Activated CD4-positive, alpha-beta T cell treated with anti-CD3 and anti-CD28 coated beads for 48 hours (primary cell): ENCODE measurements at regions not wholly inside any gene's neighbourhood (a gene's known extent, or its start where the extent isn't known, plus 50 kb on each side); places are given as distances from the start of the nearest gene placed in this dataset.

Experiments
- DNase-seq: peaks from one replicate; pipeline ENCODE4 v3.0.0-alpha.2; 2020

DNA sequence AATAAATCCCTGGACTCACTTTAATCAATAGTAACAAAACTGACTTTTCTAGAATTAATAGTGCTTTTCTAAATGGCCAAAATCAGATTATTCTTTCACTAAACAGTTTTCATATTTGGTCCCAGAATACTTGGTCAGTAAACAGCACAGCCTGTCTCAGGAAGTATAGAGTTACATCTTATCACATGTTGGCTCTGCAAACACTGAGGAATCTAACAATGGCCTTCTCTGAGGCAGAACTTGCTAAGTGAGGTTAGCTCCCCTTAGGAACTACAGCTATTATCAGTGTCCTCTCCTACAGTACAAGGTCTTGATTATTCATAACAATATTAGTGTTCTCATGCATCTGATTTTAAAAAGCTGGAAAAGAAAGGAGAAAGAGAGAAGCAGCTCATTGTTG lies 1622.8 kb downstream of the HACE1 start:
- DNase-seq: no peak

DNA sequence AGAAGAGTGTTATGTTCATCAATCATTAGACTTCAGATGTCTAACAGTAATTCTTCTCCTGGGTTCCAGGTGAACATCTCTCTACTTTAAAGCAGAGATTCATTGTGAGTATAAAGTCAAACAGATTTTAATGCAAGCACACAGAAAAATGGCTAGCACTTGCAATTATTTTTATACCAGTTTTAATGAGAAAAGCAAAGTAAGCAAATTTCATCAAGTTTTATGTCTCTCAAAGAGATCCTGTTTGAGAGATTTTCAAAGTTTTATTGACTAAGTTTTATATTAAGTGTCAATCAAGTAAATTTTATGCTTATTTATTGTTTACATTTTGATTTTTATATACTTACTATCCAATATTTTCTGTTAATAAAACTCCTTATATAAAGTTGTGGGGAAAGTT lies 1628.5 kb downstream of the HACE1 start:
- DNase-seq: no peak

DNA sequence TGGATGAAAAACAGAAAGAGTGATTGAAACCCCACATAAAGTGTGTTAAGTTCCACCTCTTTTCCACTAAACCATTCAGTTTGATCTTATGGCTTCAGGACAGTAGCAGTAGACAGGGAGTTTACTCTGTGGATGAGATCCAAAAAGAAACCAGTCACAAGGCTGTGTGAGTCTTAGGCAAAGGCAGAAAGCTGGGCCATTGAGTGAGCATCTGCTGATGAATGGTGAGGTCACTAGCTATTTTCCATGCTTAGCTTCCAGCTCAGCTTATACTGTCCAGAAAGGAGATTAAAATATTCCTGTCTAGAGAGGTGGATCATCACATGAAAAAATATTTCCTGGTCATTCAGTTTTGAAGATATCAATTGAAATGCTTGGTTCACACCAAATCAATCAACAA lies 1643.9 kb downstream of the HACE1 start:
- no peak for DNase-seq

- DNase-seq: no peak
Measured at GRCh38 chr6:103210686-103211085, 1649.0 kb downstream of the HACE1 start.

DNA sequence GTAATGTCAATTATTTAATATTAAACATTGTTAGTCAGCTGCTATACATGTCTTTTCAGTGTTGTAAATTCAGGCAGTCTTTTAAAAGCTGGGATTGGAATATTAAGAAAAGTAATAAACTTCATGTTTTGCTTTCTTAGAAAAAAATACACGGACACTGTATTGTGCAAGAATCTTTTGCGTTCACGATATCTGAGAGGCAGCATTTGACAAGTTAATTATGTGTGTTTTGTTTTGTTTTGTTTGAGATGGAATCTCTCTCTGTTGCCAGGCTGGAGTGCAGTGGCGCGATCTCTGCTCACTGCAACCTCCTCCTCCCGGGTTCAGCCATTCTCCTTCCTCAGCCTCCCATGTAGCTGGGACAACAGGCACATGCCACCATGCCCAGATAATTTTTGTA lies 1661.3 kb downstream of the HACE1 start:
- DNase-seq: no peak

DNA sequence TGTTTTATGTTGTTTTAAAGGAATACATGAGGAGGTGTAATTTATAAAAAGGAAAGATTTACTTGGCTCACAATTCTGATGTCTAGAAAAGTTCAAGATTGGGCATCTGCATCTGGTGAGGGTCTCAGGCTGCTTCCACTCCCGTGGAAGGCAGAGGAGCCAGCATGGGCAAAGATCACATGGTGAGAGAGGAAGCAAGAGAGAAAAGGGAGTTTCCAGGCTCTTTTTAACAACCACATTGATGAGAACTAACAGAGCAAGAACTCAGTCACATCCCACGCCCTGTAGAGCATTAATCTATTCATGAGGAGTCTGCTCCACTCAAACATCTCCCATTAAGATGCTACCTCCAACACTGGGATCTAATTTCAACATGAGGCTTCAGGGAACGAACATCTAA lies 1666.3 kb downstream of the HACE1 start:
- DNase-seq: no peak

- no peak for DNase-seq
Measured at GRCh38 chr6:103191391-103192093, 1668.2 kb downstream of the HACE1 start.

DNA sequence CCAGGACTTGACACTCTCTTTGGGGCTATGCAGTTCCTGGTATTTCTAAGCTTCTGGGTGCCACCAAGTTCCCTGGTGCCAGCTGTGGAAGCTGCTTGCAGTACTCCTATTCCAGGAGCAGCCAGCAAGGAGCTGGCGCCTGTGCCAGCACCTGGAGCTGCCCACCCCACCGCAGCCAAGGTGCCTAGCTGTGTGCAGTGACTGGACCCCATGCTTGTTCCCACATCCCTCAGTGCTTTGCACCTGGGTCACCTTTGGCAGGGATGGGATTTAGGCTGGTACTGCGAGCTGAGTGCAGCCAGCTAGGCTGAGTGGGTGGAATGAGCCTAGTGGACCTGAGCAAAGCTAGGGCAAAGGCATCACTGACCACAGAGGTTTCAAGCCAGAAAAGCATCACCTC lies 1674.9 kb downstream of the HACE1 start:
- DNase-seq: no peak

- no peak for DNase-seq
Measured at GRCh38 chr6:103183831-103184411, 1675.8 kb downstream of the HACE1 start.

DNA sequence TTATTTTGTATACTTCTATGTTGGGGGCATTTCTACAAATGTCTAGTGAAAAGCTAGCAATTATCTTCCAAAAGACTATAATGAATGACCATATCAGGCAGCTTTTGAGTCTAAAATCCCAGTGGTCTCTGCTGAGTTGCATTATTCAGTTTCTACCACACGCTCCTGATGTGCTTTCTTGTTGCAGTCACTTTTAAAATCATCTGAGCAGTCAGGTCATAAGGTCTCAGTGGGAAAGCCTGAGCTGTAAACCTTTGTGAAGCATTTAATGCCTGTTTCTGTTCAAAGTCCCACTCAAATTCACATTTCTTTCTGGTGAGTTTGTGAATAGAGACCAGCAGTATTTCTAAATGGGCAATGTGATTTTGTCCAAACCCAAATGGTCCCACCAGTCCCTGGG lies 1681.5 kb downstream of the HACE1 start:
- DNase-seq: no peak

GRCh38 chr6:103177791-103178190 lies 1681.9 kb downstream of the HACE1 start:
- DNase-seq: no peak

DNA sequence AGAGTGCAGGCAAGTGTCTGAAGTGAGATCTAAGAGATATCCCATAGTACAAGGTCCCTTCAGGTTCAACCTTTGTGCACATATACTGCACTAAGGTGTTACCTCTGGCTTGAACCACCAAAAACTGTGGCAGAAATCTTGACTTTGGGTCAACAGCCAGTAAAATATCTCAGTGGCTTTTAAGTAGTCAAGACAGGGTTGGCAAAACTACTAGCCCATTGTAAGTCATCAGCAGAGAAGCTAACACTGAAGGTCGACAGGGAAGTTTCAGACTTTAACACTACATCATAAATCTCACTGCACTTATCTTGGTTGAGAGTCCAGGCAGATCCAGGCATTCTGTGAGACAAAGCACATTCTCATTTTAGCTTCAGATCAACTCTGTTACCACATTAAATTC lies 1684.7 kb downstream of the HACE1 start:
- no peak for DNase-seq

GRCh38 chr6:103167345-103168071 lies 1692.2 kb downstream of the HACE1 start:
- DNase-seq: no peak

DNA sequence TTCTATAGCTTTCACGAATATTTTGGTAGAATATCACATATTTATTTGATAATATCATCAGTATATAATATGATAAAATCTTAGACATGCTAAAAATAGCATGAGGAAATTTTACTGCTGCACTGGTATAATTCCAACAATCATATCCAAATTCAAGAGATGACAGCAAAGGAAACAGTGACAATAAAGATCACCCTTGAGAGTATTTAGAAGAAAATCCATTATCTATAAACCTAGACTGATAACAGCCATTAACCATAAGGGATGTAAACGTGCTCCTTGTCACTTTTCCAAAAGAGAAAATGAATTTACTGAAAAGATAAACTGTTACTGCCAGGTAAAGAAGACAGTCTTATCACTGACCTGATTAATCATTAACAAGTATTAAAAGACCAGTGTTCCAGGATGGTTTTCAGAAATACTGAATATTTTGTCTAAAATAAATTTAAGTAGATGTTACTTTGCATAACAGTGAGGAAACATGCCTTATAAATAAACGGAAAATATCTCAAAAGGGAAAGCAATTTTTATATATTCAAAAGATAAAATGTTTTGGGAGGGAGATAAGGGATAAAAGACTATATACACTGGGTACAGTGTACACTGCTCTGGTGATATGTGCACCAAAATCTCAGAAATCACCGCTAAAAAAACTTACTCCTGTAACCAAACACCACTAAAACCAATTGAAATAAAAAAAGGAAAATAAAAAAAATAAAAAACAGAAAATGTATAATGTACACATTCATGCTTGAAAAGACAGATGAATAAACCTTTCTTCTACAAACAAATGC lies 1704.7 kb downstream of the HACE1 start:
- DNase-seq: no peak

- no peak for DNase-seq
Measured at GRCh38 chr6:103153016-103153415, 1706.7 kb downstream of the HACE1 start.

GRCh38 chr6:103142902-103143301 lies 1716.8 kb downstream of the HACE1 start:
- no peak for DNase-seq

- DNase-seq: no peak
Measured at GRCh38 chr6:103140308-103141027, 1719.3 kb downstream of the HACE1 start.

DNA sequence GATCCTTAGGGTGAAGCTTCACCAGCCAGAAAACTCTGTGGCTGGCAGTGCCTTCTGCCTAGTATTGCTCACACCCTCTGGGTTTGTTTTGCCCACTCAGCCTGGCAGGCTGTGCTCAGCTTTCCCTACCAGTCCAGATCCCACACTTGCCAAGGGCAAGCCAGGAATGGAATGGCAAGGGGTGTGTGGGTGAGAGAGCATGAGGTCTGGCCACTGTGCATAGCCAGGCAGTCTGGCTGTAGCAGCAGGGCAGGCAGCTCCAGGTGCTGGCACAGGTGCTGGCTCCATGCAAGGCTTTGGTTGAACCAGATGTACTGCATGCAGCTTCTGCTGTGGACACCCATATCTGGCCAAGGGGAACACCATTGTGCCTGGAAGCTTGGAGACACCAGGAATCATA lies 1720.3 kb downstream of the HACE1 start:
- no peak for DNase-seq

GRCh38 chr6:103124471-103124870 lies 1731.0 kb downstream of the GRIK2 start:
- no peak for DNase-seq

GRCh38 chr6:103122766-103123601 lies 1729.5 kb downstream of the GRIK2 start:
- peak; percentile 27 for DNase-seq

DNA sequence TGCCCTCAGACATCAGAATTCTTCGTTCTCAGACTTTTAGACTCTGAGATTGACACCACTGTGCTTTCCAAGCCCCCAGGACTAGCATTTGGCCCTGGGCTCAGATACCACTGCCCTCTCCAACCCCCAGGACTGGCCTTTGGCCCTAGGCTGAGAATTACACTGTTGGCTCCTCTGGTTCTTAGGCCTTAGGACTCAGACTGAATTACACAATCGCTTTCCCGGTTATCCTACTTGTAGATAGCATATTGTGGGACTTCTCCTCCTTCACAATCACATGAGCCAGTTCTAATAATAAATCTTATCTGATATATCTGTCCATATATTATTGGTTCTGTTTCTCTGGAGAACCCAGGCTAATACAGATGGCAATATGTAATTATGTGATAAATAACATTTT lies 1725.5 kb downstream of the GRIK2 start:
- DNase-seq: no peak

DNA sequence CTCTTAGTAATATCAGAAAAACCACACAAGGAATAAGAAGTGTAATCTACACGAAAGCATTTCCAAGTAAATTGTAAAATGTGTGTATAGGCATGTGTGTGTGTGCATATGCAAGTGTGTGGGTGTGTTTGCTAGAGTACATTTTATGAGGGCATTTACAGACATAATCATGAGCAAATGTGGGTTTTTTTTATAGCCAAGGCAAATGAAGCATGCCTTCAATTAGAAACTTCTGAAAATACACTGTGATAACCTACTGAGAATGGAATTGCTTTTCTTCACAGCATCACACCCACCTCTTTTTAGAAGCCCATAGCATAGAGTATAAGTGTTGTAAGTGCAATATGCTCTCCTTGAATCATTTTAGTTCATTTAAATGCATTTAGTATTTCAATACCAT lies 1721.1 kb downstream of the GRIK2 start:
- DNase-seq: no peak
